ENCODE measurements at regions not wholly inside any gene's neighbourhood (a gene's known extent, or its start where the extent isn't known, plus 50 kb on each side); places are given as distances from the start of the nearest gene placed in this dataset.
"Not testable (repeated sequence)": the region's sequence is repeated elsewhere in the genome, so short reads cannot be mapped to it uniquely, and the experiment has no call there.

- DNase-seq (ENCODE audit: low read depth in 2 of 3, low spot score in 1 of 3), result no peak
Observed at GRCh38 chr2:62335612-62336011, 139.7 kb downstream of the B3GNT2 start.

GRCh38 chr2:62334440-62335058 lies 138.6 kb downstream of the B3GNT2 start:
- no peak for DNase-seq (ENCODE audit: low read depth in 2 of 3, low spot score in 1 of 3)

- DNase-seq (ENCODE audit: low read depth in 2 of 3, low spot score in 1 of 3), result no peak
Observed at GRCh38 chr2:62334009-62334408, 138.1 kb downstream of the B3GNT2 start.

- DNase-seq (ENCODE audit: low read depth in 2 of 3, low spot score in 1 of 3), result no peak
Observed at GRCh38 chr2:62330959-62331358, 135.0 kb downstream of the B3GNT2 start.

GRCh38 chr2:62329797-62330196 lies 133.9 kb downstream of the B3GNT2 start:
- no peak for DNase-seq (ENCODE audit: low read depth in 2 of 3, low spot score in 1 of 3)

- no peak for DNase-seq (ENCODE audit: low read depth in 2 of 3, low spot score in 1 of 3)
Observed at GRCh38 chr2:62326735-62327134, 130.8 kb downstream of the B3GNT2 start.

- DNase-seq (ENCODE audit: low read depth in 2 of 3, low spot score in 1 of 3), result no peak
Observed at GRCh38 chr2:62325398-62325797, 129.5 kb downstream of the B3GNT2 start.

DNA sequence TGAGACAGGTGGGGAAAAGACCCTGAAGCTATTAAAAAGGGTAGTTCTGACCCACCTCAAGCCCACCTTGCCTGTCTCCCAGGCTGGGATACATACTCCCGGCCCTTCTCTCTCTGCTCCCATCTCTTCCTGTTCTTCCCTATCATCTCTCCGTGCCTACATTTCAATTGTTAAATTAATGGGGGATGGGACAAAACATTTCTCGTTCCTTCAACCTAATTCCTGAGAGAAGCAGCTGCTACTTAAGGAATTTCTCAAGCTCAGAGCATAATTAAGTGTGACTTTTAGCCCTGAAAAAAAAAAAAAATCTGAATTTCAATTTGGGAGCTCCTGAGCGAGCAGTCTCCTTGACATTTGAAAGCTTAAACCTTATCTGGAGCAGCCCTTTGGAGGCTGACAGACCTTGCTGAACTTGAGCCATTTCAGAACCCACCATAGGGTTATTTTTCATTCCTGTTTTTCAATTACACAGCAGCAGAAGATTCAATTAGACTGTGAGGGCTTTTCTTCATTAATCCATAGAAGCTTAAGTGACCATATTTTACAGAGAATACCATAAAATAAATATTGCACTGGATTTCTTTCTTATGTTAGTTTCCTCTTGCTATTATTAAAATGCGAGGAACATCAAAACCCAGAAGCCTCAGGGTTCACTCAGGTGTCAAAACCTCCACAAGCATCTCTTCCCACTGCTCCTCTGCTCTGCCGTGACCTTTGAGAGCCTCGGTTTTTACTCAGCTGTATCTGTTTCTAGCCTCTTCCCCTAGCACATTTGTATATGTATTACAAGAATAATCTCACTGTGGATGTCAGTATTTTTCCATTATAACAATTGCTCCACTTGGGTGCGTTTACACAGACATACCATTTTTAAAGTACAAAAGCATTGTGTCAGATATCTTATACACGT lies 125.7 kb downstream of the B3GNT2 start:
- DNase-seq (ENCODE audit: low read depth in 2 of 3, low spot score in 1 of 3), result no peak

DNA sequence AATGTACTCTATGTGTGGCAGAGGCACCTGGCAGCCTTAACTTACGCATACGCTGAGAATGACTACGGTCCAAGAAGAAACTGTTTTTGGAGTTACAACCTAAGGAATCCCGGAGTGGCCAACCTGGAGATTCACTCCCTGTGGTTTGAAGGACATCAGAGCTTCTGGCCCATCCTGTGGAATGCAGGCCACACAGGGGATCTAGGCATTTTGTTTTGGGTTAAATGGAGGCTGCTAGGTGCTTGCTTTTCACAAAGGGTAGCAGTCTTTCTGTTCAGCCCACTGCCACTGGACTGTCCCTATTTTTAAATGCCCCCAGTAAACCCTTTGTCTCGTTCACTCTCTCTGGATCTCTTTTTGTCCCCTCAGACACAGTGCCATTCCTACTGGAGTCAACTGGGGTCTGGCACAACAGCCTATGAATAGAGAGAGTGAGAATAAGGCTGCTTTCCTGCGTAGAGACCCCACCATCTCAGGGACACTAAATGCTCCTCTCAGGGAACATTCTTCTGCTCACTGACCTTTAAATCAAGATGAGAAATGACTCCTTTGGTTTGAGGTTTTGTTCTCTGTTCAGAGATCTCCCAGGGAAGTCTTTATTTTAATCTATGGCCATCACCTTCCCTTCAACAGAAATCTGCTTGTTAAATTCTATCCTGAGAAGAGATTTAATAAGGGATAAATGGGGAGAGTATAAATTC lies 124.9 kb downstream of the B3GNT2 start:
- DNase-seq (ENCODE audit: low read depth in 2 of 3, low spot score in 1 of 3), result no peak

DNA sequence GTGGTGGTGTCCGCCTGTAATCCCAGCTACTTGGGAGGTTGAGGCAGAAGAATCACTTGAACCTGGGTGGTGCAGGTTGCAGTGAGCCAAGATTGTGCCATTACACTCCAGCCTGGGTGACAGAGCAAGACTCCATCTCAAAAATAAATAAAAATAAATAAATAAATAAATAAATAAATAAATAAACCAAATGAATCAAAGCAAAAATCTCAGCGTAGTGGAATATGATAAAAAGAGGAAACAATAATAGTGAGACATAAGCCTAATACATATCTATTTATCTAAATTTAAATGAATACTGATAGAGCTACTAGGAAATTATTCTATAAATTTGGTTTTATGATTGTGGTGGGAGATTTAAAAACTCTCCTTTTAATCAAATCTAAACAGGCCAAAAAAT lies 124.2 kb downstream of the B3GNT2 start:
- DNase-seq (ENCODE audit: low read depth in 2 of 3, low spot score in 1 of 3), result not testable (repeated sequence)

GRCh38 chr2:62319070-62319469 lies 123.2 kb downstream of the B3GNT2 start:
- DNase-seq (ENCODE audit: low read depth in 2 of 3, low spot score in 1 of 3), result no peak

- DNase-seq (ENCODE audit: low read depth in 2 of 3, low spot score in 1 of 3), result no peak
Observed at GRCh38 chr2:62315476-62315875, 119.6 kb downstream of the B3GNT2 start.

- no peak for DNase-seq (ENCODE audit: low read depth in 2 of 3, low spot score in 1 of 3)
Observed at GRCh38 chr2:62314291-62314690, 118.4 kb downstream of the B3GNT2 start.

- no peak for DNase-seq (ENCODE audit: low read depth in 2 of 3, low spot score in 1 of 3)
Observed at GRCh38 chr2:62313449-62314227, 117.7 kb downstream of the B3GNT2 start.

GRCh38 chr2:62309465-62310091 lies 113.7 kb downstream of the B3GNT2 start:
- DNase-seq (ENCODE audit: low read depth in 2 of 3, low spot score in 1 of 3), result no peak

- no peak for DNase-seq (ENCODE audit: low read depth in 2 of 3, low spot score in 1 of 3)
Observed at GRCh38 chr2:62309081-62309464, 113.2 kb downstream of the B3GNT2 start.

GRCh38 chr2:62307469-62308389 lies 111.8 kb downstream of the B3GNT2 start:
- DNase-seq (ENCODE audit: low read depth in 2 of 3, low spot score in 1 of 3), result no peak

- no peak for DNase-seq (ENCODE audit: low read depth in 2 of 3, low spot score in 1 of 3)
Observed at GRCh38 chr2:62306751-62307468, 111.0 kb downstream of the B3GNT2 start.

All from stimulated activated CD4-positive, alpha-beta T cell treated with anti-CD3 and anti-CD28 coated beads, Interleukin-12 subunit alpha, Interleukin-12 subunit beta, amount 100 ng/mL, for 48 hours (primary cell).